ENCODE measurements at regions not wholly inside any gene's neighbourhood (a gene's known extent, or its start where the extent isn't known, plus 50 kb on each side); places are given as distances from the start of the nearest gene placed in this dataset.

DNA sequence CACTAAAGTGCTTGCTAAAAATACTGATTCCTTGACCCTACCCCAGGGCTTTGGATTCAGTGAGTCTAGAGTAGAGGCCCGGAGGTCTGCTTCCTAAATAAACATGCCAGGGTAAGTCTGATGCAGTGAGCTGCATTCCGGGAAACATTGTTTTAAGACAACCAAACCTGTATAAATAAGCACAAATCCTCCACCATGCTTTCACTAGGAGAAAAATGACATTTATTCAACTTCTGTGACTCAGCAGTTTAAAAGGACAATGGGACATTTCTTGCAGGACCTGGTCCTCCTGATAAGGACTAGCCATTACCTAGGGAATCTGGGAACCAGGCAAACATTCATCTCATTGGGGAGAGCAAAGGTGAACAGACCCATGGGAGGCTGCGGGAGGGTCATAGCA is 335.3 kb downstream of the MLLT3 start:
- no peaks in the 10 kb centered on the region for H4K20me1 ChIP-seq (ENCODE audit: insufficient read depth, low read length)
- CTCF ChIA-PET (ENCODE audit: unreplicated experiment) = no interaction called here
- BruUV-seq (replicated peaks) = no TSS peak
- no peak overlapping the region for H2AFZ ChIP-seq (ENCODE audit: low read length)
- no peak overlapping the region for H3K4me2 ChIP-seq (ENCODE audit: low read length)
- H3K9me3 ChIP-seq (ENCODE audit: low read length) = no peaks in the 10 kb centered on the region
- no peaks in the 10 kb centered on the region for H3K9me2 ChIP-seq (ENCODE audit: insufficient read depth, low read length)
- no peak for DNase-seq (ENCODE audit: low spot score)
- TF ChIP-seq, protein P1, sequence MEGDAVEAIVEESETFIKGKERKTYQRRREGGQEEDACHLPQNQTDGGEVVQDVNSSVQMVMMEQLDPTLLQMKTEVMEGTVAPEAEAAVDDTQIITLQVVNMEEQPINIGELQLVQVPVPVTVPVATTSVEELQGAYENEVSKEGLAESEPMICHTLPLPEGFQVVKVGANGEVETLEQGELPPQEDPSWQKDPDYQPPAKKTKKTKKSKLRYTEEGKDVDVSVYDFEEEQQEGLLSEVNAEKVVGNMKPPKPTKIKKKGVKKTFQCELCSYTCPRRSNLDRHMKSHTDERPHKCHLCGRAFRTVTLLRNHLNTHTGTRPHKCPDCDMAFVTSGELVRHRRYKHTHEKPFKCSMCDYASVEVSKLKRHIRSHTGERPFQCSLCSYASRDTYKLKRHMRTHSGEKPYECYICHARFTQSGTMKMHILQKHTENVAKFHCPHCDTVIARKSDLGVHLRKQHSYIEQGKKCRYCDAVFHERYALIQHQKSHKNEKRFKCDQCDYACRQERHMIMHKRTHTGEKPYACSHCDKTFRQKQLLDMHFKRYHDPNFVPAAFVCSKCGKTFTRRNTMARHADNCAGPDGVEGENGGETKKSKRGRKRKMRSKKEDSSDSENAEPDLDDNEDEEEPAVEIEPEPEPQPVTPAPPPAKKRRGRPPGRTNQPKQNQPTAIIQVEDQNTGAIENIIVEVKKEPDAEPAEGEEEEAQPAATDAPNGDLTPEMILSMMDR (conservative IDR thresholded peaks at IDR 0.05; ENCODE audit: low read length) = no peak
- no peak for TF ChIP-seq EZH2phosphoT487 (IDR thresholded peaks at IDR 0.05; ENCODE audit: borderline replicate concordance, low read depth, low read length)
- H3K36me3 ChIP-seq (ENCODE audit: insufficient read depth, low read length) = no peaks in the 10 kb centered on the region
- H3K27ac ChIP-seq (ENCODE audit: low read depth, low read length, poor library complexity, severe bottlenecking) = no peak overlapping the region
- H3K4me1 ChIP-seq (ENCODE audit: insufficient read depth, low read length, poor library complexity, severe bottlenecking) = no peaks in the 10 kb centered on the region
- intact Hi-C loops (cut with micrococcal nuclease; ENCODE audit: unreplicated experiment) = no loop called here
- POLR2A ChIA-PET = interaction anchor here (0.7 kb wide), 1 partner anchor 384 kb away, joined by 3 read pairs; no protein-coding TSS in a partner anchor
- H3K79me2 ChIP-seq (ENCODE audit: insufficient read depth, low read depth, low read length) = no peaks in the 10 kb centered on the region
- H3K4me3 ChIP-seq (ENCODE audit: low read depth, low read length, poor library complexity, severe bottlenecking) = no peak overlapping the region

DNA sequence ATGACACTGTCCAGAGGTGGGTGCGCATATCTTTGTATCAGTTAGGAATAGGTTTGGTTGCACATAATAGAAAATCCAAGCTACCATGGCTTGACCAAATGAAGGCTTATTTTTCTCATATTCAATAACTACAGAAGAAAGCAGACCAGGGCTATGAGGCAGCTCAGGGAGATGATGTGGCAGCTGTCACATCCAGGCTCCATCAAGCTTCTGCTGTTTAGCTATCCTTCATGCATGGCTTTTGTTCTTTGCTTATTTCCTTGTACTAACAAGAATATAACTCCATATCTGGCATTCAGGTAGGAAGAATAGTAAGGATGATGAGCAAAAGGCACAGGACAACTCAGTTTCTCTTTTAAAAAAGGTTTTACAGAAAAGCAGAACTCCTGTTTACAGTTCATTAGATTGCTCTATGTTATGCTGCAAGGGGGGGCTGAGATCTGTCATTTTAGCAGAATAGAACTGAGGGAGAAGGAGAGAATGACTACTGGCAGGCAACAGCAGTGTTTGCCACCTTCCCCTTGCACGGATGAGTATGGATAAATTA is 336.1 kb downstream of the MLLT3 start:
- CTCF ChIA-PET (ENCODE audit: unreplicated experiment) = interaction anchor here (0.9 kb wide), 1 partner anchor 14 kb away, joined by 3 read pairs; no protein-coding TSS in a partner anchor
- no TSS peak for BruUV-seq (replicated peaks)
- POLR2A ChIA-PET = interaction anchor here (0.5 kb wide), 1 partner anchor 1352 kb away, joined by 4 read pairs; no protein-coding TSS in a partner anchor
- Histone ChIP-seq H3K9me2 (ENCODE audit: insufficient read depth, low read length) (no peaks in the 10 kb centered on the region), H3K27ac (ENCODE audit: low read depth, low read length, poor library complexity, severe bottlenecking) (no peak overlapping the region), H3K9me3 (ENCODE audit: low read length) (no peaks in the 10 kb centered on the region), H3K4me3 (ENCODE audit: low read depth, low read length, poor library complexity, severe bottlenecking) (no peak overlapping the region), H2AFZ (ENCODE audit: low read length) (no peak overlapping the region), H3K79me2 (ENCODE audit: insufficient read depth, low read depth, low read length) (no peaks in the 10 kb centered on the region), H3K36me3 (ENCODE audit: insufficient read depth, low read length) (no peaks in the 10 kb centered on the region), H4K20me1 (ENCODE audit: insufficient read depth, low read length) (no peaks in the 10 kb centered on the region), H3K4me1 (ENCODE audit: insufficient read depth, low read length, poor library complexity, severe bottlenecking) (no peaks in the 10 kb centered on the region), H3K4me2 (ENCODE audit: low read length) (no peak overlapping the region)
- intact Hi-C loops (cut with micrococcal nuclease; ENCODE audit: unreplicated experiment) = no loop called here
- TF ChIP-seq, protein P1 (conservative IDR thresholded peaks at IDR 0.05; ENCODE audit: low read length) = no peak
- no peak for TF ChIP-seq EZH2phosphoT487 (IDR thresholded peaks at IDR 0.05; ENCODE audit: borderline replicate concordance, low read depth, low read length)
- no peak for DNase-seq (ENCODE audit: low spot score)

DNA sequence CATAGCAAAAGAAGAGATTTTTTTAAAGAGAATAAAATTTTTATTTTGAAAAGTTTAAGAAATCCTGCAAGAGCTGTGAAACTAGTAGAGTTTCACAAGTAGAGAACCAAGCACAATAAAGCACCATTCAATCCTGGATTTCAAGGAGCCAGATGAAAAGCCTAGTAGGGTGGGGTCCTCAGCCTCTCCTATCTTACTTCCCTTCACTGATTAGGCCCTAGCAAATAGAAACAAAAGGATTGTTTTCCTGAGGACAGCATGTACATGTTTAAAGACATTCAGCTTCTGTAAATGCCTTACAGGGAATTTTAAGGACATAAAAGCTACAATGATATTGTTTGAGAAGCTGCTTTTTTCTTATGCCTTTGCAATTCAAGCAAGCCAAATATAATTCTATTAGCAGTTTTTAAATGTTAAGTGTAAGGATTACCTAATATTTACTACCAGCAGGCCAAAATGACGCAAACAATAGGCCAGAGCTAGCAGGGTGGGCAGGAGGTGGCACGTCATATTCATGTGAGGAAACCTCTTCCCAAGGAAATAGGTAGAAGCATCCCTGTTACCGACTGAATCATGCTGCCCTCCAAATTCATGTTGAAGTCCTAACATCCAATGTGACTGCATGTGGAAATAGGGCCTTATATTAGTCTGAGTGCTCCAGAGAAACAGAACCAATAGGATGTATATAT is 337.6 kb downstream of the MLLT3 start:
- no peak overlapping the region for H2AFZ ChIP-seq (ENCODE audit: low read length)
- ChIA-PET CTCF (ENCODE audit: unreplicated experiment) (no interaction called here), POLR2A (interaction anchor here (0.6 kb wide), 1 partner anchor 479 kb away, joined by 3 read pairs; no protein-coding TSS in a partner anchor)
- no peaks in the 10 kb centered on the region for H3K79me2 ChIP-seq (ENCODE audit: insufficient read depth, low read depth, low read length)
- H3K27ac ChIP-seq (ENCODE audit: low read depth, low read length, poor library complexity, severe bottlenecking) = no peak overlapping the region
- H3K9me2 ChIP-seq (ENCODE audit: insufficient read depth, low read length) = no peaks in the 10 kb centered on the region
- H4K20me1 ChIP-seq (ENCODE audit: insufficient read depth, low read length) = no peaks in the 10 kb centered on the region
- TF ChIP-seq, protein P1 (conservative IDR thresholded peaks at IDR 0.05; ENCODE audit: low read length) = no peak
- TF ChIP-seq EZH2phosphoT487 (IDR thresholded peaks at IDR 0.05; ENCODE audit: borderline replicate concordance, low read depth, low read length) = no peak
- no peaks in the 10 kb centered on the region for H3K36me3 ChIP-seq (ENCODE audit: insufficient read depth, low read length)
- H3K9me3 ChIP-seq (ENCODE audit: low read length) = no peaks in the 10 kb centered on the region
- H3K4me3 ChIP-seq (ENCODE audit: low read depth, low read length, poor library complexity, severe bottlenecking) = no peak overlapping the region
- H3K4me2 ChIP-seq (ENCODE audit: low read length) = no peak overlapping the region
- no peak for DNase-seq (ENCODE audit: low spot score)
- BruUV-seq (replicated peaks) = no TSS peak
- intact Hi-C loops (cut with micrococcal nuclease; ENCODE audit: unreplicated experiment) = no loop called here
- no peaks in the 10 kb centered on the region for H3K4me1 ChIP-seq (ENCODE audit: insufficient read depth, low read length, poor library complexity, severe bottlenecking)

All from OCI-LY7 (cell line).